ENCODE measurements at regions not wholly inside any gene's neighbourhood (a gene's known extent, or its start where the extent isn't known, plus 50 kb on each side); places are given as distances from the start of the nearest gene placed in this dataset.
"Not testable (repeated sequence)": the region's sequence is repeated elsewhere in the genome, so short reads cannot be mapped to it uniquely, and the experiment has no call there.

GRCh38 chr5:110872963-110873362 is 134.2 kb downstream of the SLC25A46 start:
- intact Hi-C loops (cut with DNase I, micrococcal nuclease), result no loop called here
- peaks cover 5% of the 10 kb centered on the region for H3K27me3 Mint-ChIP-seq
- POLR2A ChIA-PET, result no interaction called here
- no peak overlapping the region for H3K27ac Mint-ChIP-seq
- CTCF ChIA-PET, result no interaction called here
- H3K9me3 Mint-ChIP-seq (ENCODE audit: low read depth), result no peaks in the 10 kb centered on the region
- no peaks in the 10 kb centered on the region for H3K4me1 Mint-ChIP-seq
- ATAC-seq (no peak), DNase-seq (no peak)
- no peak overlapping the region for H3K4me3 Mint-ChIP-seq
- H3K36me3 Mint-ChIP-seq (ENCODE audit: low read depth), result no peaks in the 10 kb centered on the region

DNA sequence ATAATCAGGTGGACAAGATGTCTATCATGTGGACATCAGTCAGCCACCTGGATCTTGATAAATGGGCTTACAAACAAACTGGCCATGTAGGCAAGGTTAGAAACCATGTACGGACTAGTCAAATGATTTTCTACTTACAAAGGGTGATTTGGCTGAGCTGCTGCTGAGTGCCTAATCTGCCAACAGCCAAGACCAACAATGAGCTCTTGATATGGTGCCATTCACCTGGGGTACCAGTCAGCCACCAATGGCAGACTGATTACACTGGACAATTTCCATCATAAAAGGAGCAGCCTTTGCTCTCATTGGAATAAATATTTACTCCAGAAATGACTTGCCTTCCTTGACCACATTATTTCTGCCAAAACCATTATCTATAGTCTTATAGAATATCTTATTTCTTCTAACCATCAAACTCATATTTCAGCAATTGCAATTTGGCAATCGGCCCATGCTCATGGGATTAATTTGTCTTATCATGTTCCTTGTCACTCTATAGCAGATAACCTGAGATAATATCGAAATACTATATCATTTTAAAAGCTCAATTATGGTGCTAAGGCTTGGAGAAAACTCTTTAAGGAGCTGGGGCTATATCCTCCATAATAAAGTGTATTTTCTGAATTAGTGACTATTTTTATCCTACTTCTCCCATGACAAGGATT is 135.1 kb downstream of the SLC25A46 start:
- ATAC-seq, result no peak

GRCh38 chr5:110875115-110875514 is 136.3 kb downstream of the SLC25A46 start:
- H3K27ac Mint-ChIP-seq; H3K9me3 Mint-ChIP-seq (ENCODE audit: low read depth); H3K4me1 Mint-ChIP-seq; POLR2A ChIA-PET; H3K36me3 Mint-ChIP-seq (ENCODE audit: low read depth); CTCF ChIA-PET; H3K4me3 Mint-ChIP-seq; H3K27me3 Mint-ChIP-seq; DNase-seq; ATAC-seq; intact Hi-C loops (cut with DNase I, micrococcal nuclease): not testable (repeated sequence)

More for the DNA sequence above, 135.1 kb downstream of the SLC25A46 start:
- H3K27ac Mint-ChIP-seq, result no peak overlapping the region
- H3K4me1 Mint-ChIP-seq, result no peaks in the 10 kb centered on the region
- POLR2A ChIA-PET, result no interaction called here
- H3K4me3 Mint-ChIP-seq, result no peak overlapping the region
- peaks cover 6% of the 10 kb centered on the region for H3K27me3 Mint-ChIP-seq
- DNase-seq, result no peak
- CTCF ChIA-PET, result no interaction called here
- no peaks in the 10 kb centered on the region for H3K36me3 Mint-ChIP-seq (ENCODE audit: low read depth)
- no peaks in the 10 kb centered on the region for H3K9me3 Mint-ChIP-seq (ENCODE audit: low read depth)
- intact Hi-C loops (cut with DNase I, micrococcal nuclease), result no loop called here

DNA sequence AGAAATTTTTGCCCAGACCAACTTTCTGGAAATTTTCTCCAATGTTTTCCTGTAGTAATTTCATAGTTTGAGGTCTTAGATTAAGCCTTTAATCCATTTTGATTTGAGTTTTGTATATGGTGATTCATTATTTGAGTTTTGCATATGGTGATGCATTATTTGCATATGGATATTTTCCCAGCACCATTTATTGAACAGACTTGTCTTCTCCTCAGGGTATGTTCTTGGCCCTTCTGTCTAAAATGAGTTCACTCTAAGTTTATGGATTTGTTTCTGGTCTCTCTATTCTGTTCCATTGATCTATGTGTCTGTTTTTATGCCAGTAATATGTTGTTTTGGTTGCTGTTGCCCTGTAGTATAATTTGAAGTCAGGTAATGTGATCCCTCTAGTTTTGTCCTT is 139.3 kb downstream of the SLC25A46 start:
- intact Hi-C loops (cut with DNase I, micrococcal nuclease), result no loop called here

GRCh38 chr5:110879675-110880074 is 140.9 kb downstream of the SLC25A46 start:
- Mint-ChIP-seq H3K9me3 (ENCODE audit: low read depth) (no peaks in the 10 kb centered on the region), H3K27me3 (peaks cover 6% of the 10 kb centered on the region), H3K4me1 (no peaks in the 10 kb centered on the region), H3K4me3 (no peak overlapping the region), H3K36me3 (ENCODE audit: low read depth) (no peaks in the 10 kb centered on the region), H3K27ac (no peak overlapping the region)
- intact Hi-C loops (cut with DNase I, micrococcal nuclease), result no loop called here
- no peak for ATAC-seq
- ChIA-PET CTCF (interaction anchor here (0.6 kb wide), 1 partner anchor 578 kb away, joined by 5 read pairs; no protein-coding TSS in a partner anchor), POLR2A (no interaction called here)
- DNase-seq, result no peak

More for the DNA sequence above, 139.3 kb downstream of the SLC25A46 start:
- Mint-ChIP-seq H3K9me3 (ENCODE audit: low read depth) (no peaks in the 10 kb centered on the region), H3K27me3 (peaks cover 6% of the 10 kb centered on the region), H3K27ac (no peak overlapping the region), H3K4me3 (no peak overlapping the region), H3K4me1 (no peaks in the 10 kb centered on the region), H3K36me3 (ENCODE audit: low read depth) (no peaks in the 10 kb centered on the region)
- ATAC-seq, result no peak
- DNase-seq, result no peak
- POLR2A ChIA-PET, result no interaction called here
- CTCF ChIA-PET, result no interaction called here

DNA sequence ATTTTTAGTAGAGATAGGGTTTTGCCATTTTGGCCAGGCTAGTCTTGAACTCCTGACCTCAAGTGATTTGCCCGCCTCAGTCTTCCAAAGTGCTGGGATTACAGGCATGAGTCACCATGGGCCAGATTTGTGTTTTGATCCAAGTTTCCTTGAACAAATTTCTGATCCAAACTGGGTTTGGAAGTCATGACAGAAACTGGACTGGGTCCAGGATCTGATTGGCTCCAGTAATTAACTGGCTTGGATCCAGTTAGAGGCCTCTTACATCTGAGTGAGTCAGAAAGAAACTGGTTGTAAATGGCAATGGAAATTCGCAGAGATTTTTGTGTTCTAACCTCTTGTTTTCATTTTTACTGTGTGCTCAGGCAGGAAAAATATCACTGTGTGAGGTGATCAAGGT is 141.6 kb downstream of the SLC25A46 start:
- POLR2A ChIA-PET, result no interaction called here
- DNase-seq (no peak), ATAC-seq (no peak)
- Mint-ChIP-seq H3K27me3 (peaks cover 6% of the 10 kb centered on the region), H3K36me3 (ENCODE audit: low read depth) (no peaks in the 10 kb centered on the region), H3K9me3 (ENCODE audit: low read depth) (no peaks in the 10 kb centered on the region), H3K4me1 (no peaks in the 10 kb centered on the region), H3K4me3 (no peak overlapping the region), H3K27ac (no peak overlapping the region)
- intact Hi-C loops (cut with DNase I, micrococcal nuclease), result no loop called here
- CTCF ChIA-PET, result interaction anchor here (0.6 kb wide), 1 partner anchor 577 kb away, joined by 5 read pairs; no protein-coding TSS in a partner anchor

- H3K36me3 Mint-ChIP-seq (ENCODE audit: low read depth), result no peaks in the 10 kb centered on the region
- DNase-seq (no peak), ATAC-seq (no peak)
- ChIA-PET POLR2A (no interaction called here), CTCF (no interaction called here)
- no peak overlapping the region for H3K27ac Mint-ChIP-seq
- H3K4me1 Mint-ChIP-seq, result no peaks in the 10 kb centered on the region
- intact Hi-C loops (cut with DNase I, micrococcal nuclease), result no loop called here
- peaks cover 4% of the 10 kb centered on the region for H3K27me3 Mint-ChIP-seq
- H3K4me3 Mint-ChIP-seq, result no peak overlapping the region
- H3K9me3 Mint-ChIP-seq (ENCODE audit: low read depth), result peaks cover 1% of the 10 kb centered on the region
Measured at GRCh38 chr5:110884005-110884404, 145.2 kb downstream of the SLC25A46 start.

GRCh38 chr5:110887170-110887569 is 148.4 kb downstream of the SLC25A46 start:
- H3K9me3 Mint-ChIP-seq (ENCODE audit: low read depth); intact Hi-C loops (cut with DNase I, micrococcal nuclease); H3K4me3 Mint-ChIP-seq; H3K4me1 Mint-ChIP-seq; H3K27me3 Mint-ChIP-seq; DNase-seq; H3K27ac Mint-ChIP-seq; POLR2A ChIA-PET; H3K36me3 Mint-ChIP-seq (ENCODE audit: low read depth); ATAC-seq: not testable (repeated sequence)
- CTCF ChIA-PET, result interaction anchor here (0.6 kb wide), 1 partner anchor 1823 kb away, joined by 3 read pairs; no protein-coding TSS in a partner anchor

- H3K4me1 Mint-ChIP-seq; H3K36me3 Mint-ChIP-seq (ENCODE audit: low read depth); ATAC-seq; H3K27ac Mint-ChIP-seq; H3K27me3 Mint-ChIP-seq; H3K9me3 Mint-ChIP-seq (ENCODE audit: low read depth); POLR2A ChIA-PET; DNase-seq; H3K4me3 Mint-ChIP-seq; CTCF ChIA-PET; intact Hi-C loops (cut with DNase I, micrococcal nuclease): not testable (repeated sequence)
Measured at GRCh38 chr5:110893854-110894483, 155.2 kb downstream of the SLC25A46 start.

DNA sequence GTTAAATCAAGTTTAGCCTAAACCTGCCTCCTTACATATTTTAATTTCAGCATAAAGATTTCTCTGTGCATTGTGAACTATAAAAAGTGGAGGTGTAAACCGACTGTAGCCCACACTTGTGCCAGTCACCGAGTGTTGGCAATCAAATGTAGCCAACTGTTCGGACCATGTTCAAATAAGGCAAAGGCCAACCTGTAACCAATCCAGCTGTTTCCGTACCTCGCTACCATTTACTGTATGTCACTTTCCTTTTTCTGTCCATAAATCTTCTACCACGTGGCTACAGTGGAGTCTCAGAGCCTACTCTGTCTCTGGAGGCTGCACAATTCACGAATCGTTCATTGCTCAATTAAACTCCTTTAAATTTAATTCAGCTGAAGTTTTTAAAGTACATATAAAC is 156.0 kb downstream of the SLC25A46 start:
- intact Hi-C loops (cut with DNase I, micrococcal nuclease), result no loop called here
- no peaks in the 10 kb centered on the region for H3K36me3 Mint-ChIP-seq (ENCODE audit: low read depth)
- ATAC-seq (no peak), DNase-seq (no peak)
- no peak overlapping the region for H3K27ac Mint-ChIP-seq
- peaks cover 4% of the 10 kb centered on the region for H3K9me3 Mint-ChIP-seq (ENCODE audit: low read depth)
- peaks cover 8% of the 10 kb centered on the region for H3K27me3 Mint-ChIP-seq
- H3K4me3 Mint-ChIP-seq, result no peak overlapping the region
- peaks cover 3% of the 10 kb centered on the region for H3K4me1 Mint-ChIP-seq
- POLR2A ChIA-PET, result no interaction called here
- CTCF ChIA-PET, result interaction anchor here (0.6 kb wide), 1 partner anchor 221 kb away, joined by 3 read pairs; no protein-coding TSS in a partner anchor

GRCh38 chr5:110896901-110897300 is 158.1 kb downstream of the SLC25A46 start:
- peaks cover 8% of the 10 kb centered on the region for H3K27me3 Mint-ChIP-seq
- no peaks in the 10 kb centered on the region for H3K36me3 Mint-ChIP-seq (ENCODE audit: low read depth)
- H3K4me3 Mint-ChIP-seq, result no peak overlapping the region
- peaks cover 8% of the 10 kb centered on the region for H3K4me1 Mint-ChIP-seq
- no peak overlapping the region for H3K27ac Mint-ChIP-seq
- ChIA-PET CTCF (no interaction called here), POLR2A (no interaction called here)
- DNase-seq, result no peak
- intact Hi-C loops (cut with DNase I, micrococcal nuclease), result no loop called here
- ATAC-seq, result no peak
- no peaks in the 10 kb centered on the region for H3K9me3 Mint-ChIP-seq (ENCODE audit: low read depth)

- ChIA-PET POLR2A (no interaction called here), CTCF (no interaction called here)
- Mint-ChIP-seq H3K4me1 (peaks cover 8% of the 10 kb centered on the region), H3K27ac (no peak overlapping the region), H3K36me3 (ENCODE audit: low read depth) (no peaks in the 10 kb centered on the region), H3K9me3 (ENCODE audit: low read depth) (no peaks in the 10 kb centered on the region), H3K27me3 (peaks cover 9% of the 10 kb centered on the region), H3K4me3 (no peak overlapping the region)
- DNase-seq (no peak), ATAC-seq (peak; percentile 57)
- intact Hi-C loops (cut with DNase I, micrococcal nuclease), result no loop called here
Measured at GRCh38 chr5:110899566-110900412, 161.0 kb downstream of the SLC25A46 start.

Data from activated CD4-positive, alpha-beta T cell treated with anti-CD3 and anti-CD28 coated beads for 36 hours (primary cell).